Smooth muscle cell (in vitro differentiated cells): ENCODE measurements at regions not wholly inside any gene's neighbourhood (a gene's known extent, or its start where the extent isn't known, plus 50 kb on each side); places are given as distances from the start of the nearest gene placed in this dataset.
A peak's percentile ranks its signal among the peaks of the same experiment; 100 is the strongest.

Experiments used
- DNase-seq: peaks from one replicate; lab custom pipeline; 2025; ENCODE audit not compliant: unreplicated experiment; lab: John Stamatoyannopoulos, UW
- H2AFZ ChIP-seq: fragments of 200-600 bp; sonication (generic); 2 replicates; pipeline ENCODE4 v1.6.0; 2016; ENCODE audit warnings: antibody characterized with exemption, low read depth, mild to moderate bottlenecking
- H3F3A ChIP-seq: fragments of 200-600 bp; sonication (generic); 2 replicates; pipeline ENCODE4 v1.6.0; 2017; ENCODE audit warnings: antibody characterized with exemption, low read depth
- H3K27ac ChIP-seq: fragments of 200-600 bp; sonication (generic); 2 replicates; pipeline ENCODE4 v1.5.1; 2016; ENCODE audit warnings: low read depth, mild to moderate bottlenecking
- H3K27me3 ChIP-seq: fragments of 200-600 bp; sonication (generic); 2 replicates; pipeline ENCODE4 v1.6.1; 2016; ENCODE audit warnings: low read depth, mild to moderate bottlenecking
- H3K36me3 ChIP-seq: fragments of 200-600 bp; sonication (generic); 2 replicates; pipeline ENCODE4 v1.5.1; 2016; ENCODE audit warnings: low read depth
- H3K4me1 ChIP-seq: fragments of 200-600 bp; sonication (generic); 2 replicates; pipeline ENCODE4 v1.5.1; 2016; ENCODE audit warnings: low read depth
- H3K4me2 ChIP-seq: fragments of 200-600 bp; sonication (generic); 2 replicates; pipeline ENCODE4 v1.6.0; 2016; ENCODE audit warnings: mild to moderate bottlenecking
- H3K4me3 ChIP-seq: fragments of 200-600 bp; sonication (generic); 2 replicates; pipeline ENCODE4 v1.5.1; 2016; ENCODE audit warnings: mild to moderate bottlenecking
- H3K79me2 ChIP-seq: fragments of 200-600 bp; sonication (generic); 2 replicates; pipeline ENCODE4 v1.6.0; 2016; ENCODE audit warnings: low read depth, mild to moderate bottlenecking
- H3K9ac ChIP-seq: fragments of 200-600 bp; sonication (generic); 2 replicates; pipeline ENCODE4 v1.6.0; 2016; ENCODE audit warnings: low read depth
- H3K9me3 ChIP-seq: fragments of 200-600 bp; sonication (generic); replicated peaks from 2 replicates; pipeline ENCODE4 v1.5.1; 2016; ENCODE audit warnings: low read depth
- H4K20me1 ChIP-seq: fragments of 200-600 bp; sonication (generic); 2 replicates; pipeline ENCODE4 v1.6.0; 2016; ENCODE audit warnings: low read depth
- WGBS: methylation state at CpG from one replicate; pipeline ENCODE4 v1.1.7; 2016; ENCODE audit warnings: low lambda C conversion rate; 5-methylcytosine and 5-hydroxymethylcytosine counted together
- TF ChIP-seq, protein P1 (sequence below): fragments of 200-600 bp; sonication (generic); IDR thresholded peaks from 2 replicates; pipeline ENCODE4 v1.5.1; 2017; ENCODE audit warnings: borderline replicate concordance, mild to moderate bottlenecking, antibody characterized with exemption; ENCODE audit not compliant: insufficient read depth, poor library complexity, severe bottlenecking

DNA sequence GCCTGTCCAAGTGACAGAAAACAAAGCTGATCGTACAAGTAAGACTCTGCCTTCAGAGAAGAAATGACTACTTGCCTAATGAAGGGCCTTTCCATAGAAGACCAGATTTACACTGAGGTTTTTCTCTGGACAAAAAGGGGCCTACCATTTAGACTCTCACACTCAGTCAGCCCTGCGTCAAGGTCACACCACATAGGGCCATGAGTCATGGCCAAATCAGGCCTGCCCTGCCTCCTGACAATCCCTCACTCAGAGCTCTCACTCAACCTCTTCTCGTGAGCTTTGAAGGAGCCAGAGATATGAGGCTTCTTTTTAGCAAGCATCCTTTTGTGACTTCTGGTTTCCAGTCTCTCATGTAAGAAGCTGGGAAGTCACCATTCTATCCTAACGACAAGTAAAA lies 68.1 kb upstream of the NMNAT3 start:
- no peaks in the 10 kb centered on the region for H4K20me1 ChIP-seq
- peak overlapping the region; percentile 30 for H3K9ac ChIP-seq
- H3K4me2 ChIP-seq = peak overlapping the region; percentile 26
- H3K36me3 ChIP-seq = no peaks in the 10 kb centered on the region
- H3K27ac ChIP-seq = peak overlapping the region; percentile 61
- H3K9me3 ChIP-seq = no peaks in the 10 kb centered on the region
- H3K27me3 ChIP-seq = no peaks in the 10 kb centered on the region
- DNase-seq = no peak
- TF ChIP-seq, protein P1, sequence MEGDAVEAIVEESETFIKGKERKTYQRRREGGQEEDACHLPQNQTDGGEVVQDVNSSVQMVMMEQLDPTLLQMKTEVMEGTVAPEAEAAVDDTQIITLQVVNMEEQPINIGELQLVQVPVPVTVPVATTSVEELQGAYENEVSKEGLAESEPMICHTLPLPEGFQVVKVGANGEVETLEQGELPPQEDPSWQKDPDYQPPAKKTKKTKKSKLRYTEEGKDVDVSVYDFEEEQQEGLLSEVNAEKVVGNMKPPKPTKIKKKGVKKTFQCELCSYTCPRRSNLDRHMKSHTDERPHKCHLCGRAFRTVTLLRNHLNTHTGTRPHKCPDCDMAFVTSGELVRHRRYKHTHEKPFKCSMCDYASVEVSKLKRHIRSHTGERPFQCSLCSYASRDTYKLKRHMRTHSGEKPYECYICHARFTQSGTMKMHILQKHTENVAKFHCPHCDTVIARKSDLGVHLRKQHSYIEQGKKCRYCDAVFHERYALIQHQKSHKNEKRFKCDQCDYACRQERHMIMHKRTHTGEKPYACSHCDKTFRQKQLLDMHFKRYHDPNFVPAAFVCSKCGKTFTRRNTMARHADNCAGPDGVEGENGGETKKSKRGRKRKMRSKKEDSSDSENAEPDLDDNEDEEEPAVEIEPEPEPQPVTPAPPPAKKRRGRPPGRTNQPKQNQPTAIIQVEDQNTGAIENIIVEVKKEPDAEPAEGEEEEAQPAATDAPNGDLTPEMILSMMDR = no peak
- H3K4me1 ChIP-seq = peaks cover 3% of the 10 kb centered on the region
- H3K79me2 ChIP-seq = no peaks in the 10 kb centered on the region
- H2AFZ ChIP-seq = no peak overlapping the region
- 21% methylated on average over 4 of the region's 4 CpGs for WGBS
- H3K4me3 ChIP-seq = no peak overlapping the region
- no peaks in the 10 kb centered on the region for H3F3A ChIP-seq

DNA sequence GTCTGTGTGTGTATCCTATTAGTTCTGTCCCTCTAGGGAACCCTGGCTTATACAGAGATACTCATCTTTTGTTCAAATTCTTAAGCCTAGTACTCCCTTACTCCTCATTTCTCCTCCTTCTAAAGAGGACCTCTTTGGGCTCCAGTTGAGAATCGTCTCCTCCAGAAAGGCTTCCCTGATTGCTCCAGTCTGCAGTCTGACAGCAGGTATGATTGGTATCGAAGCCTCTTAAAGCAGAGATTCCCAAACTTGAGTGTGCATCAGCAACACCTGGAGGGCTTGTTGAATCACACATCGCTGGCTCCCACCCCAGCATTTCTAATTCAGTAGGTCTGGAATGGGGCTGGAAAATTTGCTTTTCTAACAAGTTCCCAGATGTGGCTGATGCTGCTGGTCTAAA lies 60.9 kb upstream of the NMNAT3 start:
- H4K20me1 ChIP-seq = no peaks in the 10 kb centered on the region
- H3K36me3 ChIP-seq = no peaks in the 10 kb centered on the region
- no peaks in the 10 kb centered on the region for H3K9me3 ChIP-seq
- H3K79me2 ChIP-seq = no peaks in the 10 kb centered on the region
- no peak overlapping the region for H3K27ac ChIP-seq
- H3K27me3 ChIP-seq = no peaks in the 10 kb centered on the region
- WGBS = 94% methylated on average over 3 of the region's 3 CpGs
- no peaks in the 10 kb centered on the region for H3F3A ChIP-seq
- no peaks in the 10 kb centered on the region for H3K4me1 ChIP-seq
- no peak overlapping the region for H3K9ac ChIP-seq
- DNase-seq = no peak
- TF ChIP-seq, protein P1 = no peak
- H3K4me2 ChIP-seq = no peak overlapping the region
- no peak overlapping the region for H3K4me3 ChIP-seq
- H2AFZ ChIP-seq = no peak overlapping the region

DNA sequence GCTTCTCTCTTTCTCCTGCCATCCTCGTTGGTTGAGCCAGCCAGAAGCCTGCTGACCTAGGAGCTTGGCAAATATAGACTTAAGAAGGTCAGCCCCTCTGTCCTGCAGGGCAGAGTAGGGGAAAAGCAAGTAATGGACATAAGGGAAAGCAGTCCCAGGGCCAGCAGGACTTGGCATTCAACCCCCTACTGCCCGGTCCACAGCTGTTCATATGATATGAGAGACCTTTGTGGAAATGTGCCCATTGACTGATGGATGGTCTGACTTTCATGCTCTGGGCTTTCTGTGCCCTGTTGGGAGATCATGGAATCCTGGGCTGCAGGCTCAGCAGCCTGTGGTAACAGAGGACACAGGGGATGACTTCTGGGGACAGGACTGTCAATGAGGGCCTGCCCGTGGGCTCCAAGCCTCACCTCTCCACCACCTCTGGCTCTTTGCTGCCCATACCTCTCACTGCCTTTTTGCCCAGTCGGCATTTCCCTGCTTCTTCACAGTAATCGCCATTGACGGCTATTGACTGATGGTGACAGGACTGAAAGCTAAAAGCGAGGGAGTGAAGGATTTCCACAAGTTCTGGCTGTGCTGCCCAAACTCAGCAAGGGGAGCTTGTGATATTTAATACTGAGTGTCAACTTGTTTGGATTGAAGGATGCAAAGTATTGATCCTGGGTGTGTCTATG lies 60.0 kb upstream of the NMNAT3 start:
- Histone ChIP-seq H2AFZ (no peak overlapping the region), H3K4me2 (no peak overlapping the region), H3K4me1 (no peaks in the 10 kb centered on the region), H3K4me3 (no peak overlapping the region), H3K36me3 (no peaks in the 10 kb centered on the region), H3K27ac (no peak overlapping the region), H3K27me3 (no peaks in the 10 kb centered on the region), H3K9me3 (no peaks in the 10 kb centered on the region), H4K20me1 (no peaks in the 10 kb centered on the region), H3K79me2 (no peaks in the 10 kb centered on the region), H3K9ac (no peak overlapping the region), H3F3A (no peaks in the 10 kb centered on the region)
- TF ChIP-seq, protein P1 = no peak
- DNase-seq = no peak
- WGBS = 88% methylated on average over 7 of the region's 7 CpGs

DNA sequence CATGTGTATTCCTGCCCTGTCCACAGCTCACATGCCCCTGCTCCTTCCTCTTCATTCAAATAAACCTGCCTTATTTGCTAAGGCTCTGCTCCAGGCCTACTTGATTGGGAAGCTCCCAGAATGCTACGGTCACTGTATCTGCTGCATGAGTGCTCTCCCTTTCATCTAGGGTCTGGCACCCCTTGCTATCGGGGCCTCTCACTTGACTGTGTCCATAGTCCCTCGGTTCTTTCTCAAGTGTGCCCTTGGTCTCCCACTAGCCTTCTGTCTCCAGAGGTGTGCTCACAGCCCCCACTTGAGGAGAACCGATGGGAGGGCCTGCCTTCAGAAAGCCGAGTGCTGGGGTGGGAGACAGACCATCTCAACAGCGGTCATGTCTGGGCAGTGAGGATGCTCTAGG lies 57.4 kb upstream of the NMNAT3 start:
- Histone ChIP-seq H3K36me3 (no peaks in the 10 kb centered on the region), H3K9me3 (no peaks in the 10 kb centered on the region), H2AFZ (no peak overlapping the region), H3K27me3 (no peaks in the 10 kb centered on the region), H4K20me1 (no peaks in the 10 kb centered on the region), H3K79me2 (no peaks in the 10 kb centered on the region), H3K4me3 (no peak overlapping the region), H3K9ac (no peak overlapping the region), H3K27ac (no peak overlapping the region), H3F3A (no peaks in the 10 kb centered on the region), H3K4me1 (no peaks in the 10 kb centered on the region), H3K4me2 (no peak overlapping the region)
- TF ChIP-seq, protein P1 = no peak
- 80% methylated on average over 6 of the region's 6 CpGs for WGBS
- DNase-seq = no peak
